ENCODE measurements at regions not wholly inside any gene's neighbourhood (a gene's known extent, or its start where the extent isn't known, plus 50 kb on each side); places are given as distances from the start of the nearest gene placed in this dataset.

- no peak for DNase-seq (ENCODE audit: low spot score)
These were observed 108.0 kb downstream of the PPM1A start for GRCh38 chr14:60356906-60357550.

GRCh38 chr14:60357551-60358149 lies 108.6 kb downstream of the PPM1A start:
- no peaks in the 10 kb centered on the region for H3K36me3 ChIP-seq
- intact Hi-C loops (cut with DNase I), result loop anchor here (10.0 kb wide), 1 partner anchor 897 kb away; no protein-coding TSS in a partner anchor
- no peak overlapping the region for H3K4me3 ChIP-seq
- no peaks in the 10 kb centered on the region for H3K4me1 ChIP-seq (replicated peaks)
- H3K27ac ChIP-seq, result no peak overlapping the region
- no peaks in the 10 kb centered on the region for H3K27me3 ChIP-seq (replicated peaks; ENCODE audit: insufficient read depth)
- DNase-seq (ENCODE audit: low spot score), result no peak
- WGBS, result 93% methylated on average over 3 of the region's 3 CpGs
- H3K9me3 ChIP-seq, result no peaks in the 10 kb centered on the region
- TF ChIP-seq CTCF (IDR thresholded peaks at IDR 0.05) (no peak), POLR2A (IDR thresholded peaks at IDR 0.05) (no peak), POLR2AphosphoS5 (IDR thresholded peaks at IDR 0.05) (no peak)

More at GRCh38 chr14:60356906-60357550, 108.0 kb downstream of the PPM1A start:
- Histone ChIP-seq H3K9me3 (no peaks in the 10 kb centered on the region), H3K27me3 (replicated peaks; ENCODE audit: insufficient read depth) (no peaks in the 10 kb centered on the region), H3K36me3 (no peaks in the 10 kb centered on the region), H3K27ac (no peak overlapping the region), H3K4me3 (no peak overlapping the region), H3K4me1 (replicated peaks) (no peaks in the 10 kb centered on the region)
- intact Hi-C loops (cut with DNase I), result loop anchor here (10.0 kb wide), 1 partner anchor 898 kb away; no protein-coding TSS in a partner anchor
- TF ChIP-seq POLR2A (IDR thresholded peaks at IDR 0.05), result no peak
- no peak for TF ChIP-seq POLR2AphosphoS5 (IDR thresholded peaks at IDR 0.05)
- TF ChIP-seq CTCF (IDR thresholded peaks at IDR 0.05), result no peak
- 72% methylated on average over 10 of the region's 10 CpGs for WGBS

- TF ChIP-seq POLR2AphosphoS5 (IDR thresholded peaks at IDR 0.05) (no peak), POLR2A (IDR thresholded peaks at IDR 0.05) (no peak)
- WGBS, result 85% methylated on average over 2 of the region's 2 CpGs
- no peaks in the 10 kb centered on the region for H3K27me3 ChIP-seq (replicated peaks; ENCODE audit: insufficient read depth)
- H3K4me3 ChIP-seq, result no peak overlapping the region
- intact Hi-C loops (cut with DNase I), result no loop called here
- no peaks in the 10 kb centered on the region for H3K36me3 ChIP-seq
- DNase-seq (ENCODE audit: low spot score), result no peak
- no peaks in the 10 kb centered on the region for H3K9me3 ChIP-seq
- H3K4me1 ChIP-seq (replicated peaks), result no peaks in the 10 kb centered on the region
- no peak overlapping the region for H3K27ac ChIP-seq
These were observed 114.3 kb downstream of the PPM1A start for GRCh38 chr14:60363275-60363674.

GRCh38 chr14:60363687-60364086 lies 114.7 kb downstream of the PPM1A start:
- WGBS, result 95% methylated on average over 3 of the region's 3 CpGs
- no peak overlapping the region for H3K27ac ChIP-seq
- no peaks in the 10 kb centered on the region for H3K4me1 ChIP-seq (replicated peaks)
- intact Hi-C loops (cut with DNase I), result no loop called here
- DNase-seq (ENCODE audit: low spot score), result no peak
- TF ChIP-seq CTCF (IDR thresholded peaks at IDR 0.05) (no peak), POLR2A (IDR thresholded peaks at IDR 0.05) (no peak), POLR2AphosphoS5 (IDR thresholded peaks at IDR 0.05) (no peak)
- H3K4me3 ChIP-seq, result no peak overlapping the region
- no peaks in the 10 kb centered on the region for H3K9me3 ChIP-seq
- no peaks in the 10 kb centered on the region for H3K27me3 ChIP-seq (replicated peaks; ENCODE audit: insufficient read depth)
- no peaks in the 10 kb centered on the region for H3K36me3 ChIP-seq

GRCh38 chr14:60381909-60382308 lies 104.0 kb downstream of the C14orf39 start:
- no peak for DNase-seq (ENCODE audit: low spot score)
- no peak overlapping the region for H3K27ac ChIP-seq
- no peaks in the 10 kb centered on the region for H3K36me3 ChIP-seq
- no peaks in the 10 kb centered on the region for H3K27me3 ChIP-seq (replicated peaks; ENCODE audit: insufficient read depth)
- WGBS, result 66% methylated on average over 10 of the region's 10 CpGs
- H3K4me3 ChIP-seq, result no peak overlapping the region
- H3K4me1 ChIP-seq (replicated peaks), result no peaks in the 10 kb centered on the region
- no peaks in the 10 kb centered on the region for H3K9me3 ChIP-seq
- TF ChIP-seq POLR2AphosphoS5 (IDR thresholded peaks at IDR 0.05) (no peak), POLR2A (IDR thresholded peaks at IDR 0.05) (no peak), CTCF (IDR thresholded peaks at IDR 0.05) (no peak)
- intact Hi-C loops (cut with DNase I), result no loop called here

All from prostate gland (tissue), 2 donors.